OCI-LY1 (cell line): ENCODE measurements at regions not wholly inside any gene's neighbourhood (a gene's known extent, or its start where the extent isn't known, plus 50 kb on each side); places are given as distances from the start of the nearest gene placed in this dataset.

Source experiments
- CTCF ChIP-seq: fragments of 200-600 bp; sonication (generic), shearing (Covaris generic); IDR thresholded peaks from 2 replicates; pipeline ENCODE4 v1.5.1; 2017; ENCODE audit warnings: mild to moderate bottlenecking, antibody characterized with exemption, low read length, moderate library complexity, mixed read lengths
- EZH2 ChIP-seq: fragments of 200-600 bp; sonication (generic), shearing (Covaris generic); IDR thresholded peaks from 2 replicates; pipeline ENCODE4 v1.8.0; 2017; ENCODE audit warnings: borderline replicate concordance, mixed run types, mild to moderate bottlenecking, antibody characterized with exemption, low read length, moderate library complexity, mixed read lengths

- no peak for TF ChIP-seq CTCF
- TF ChIP-seq EZH2, result no peak
Measured at GRCh38 chr2:43052944-43053306, 173.5 kb downstream of the ZFP36L2 start.
